Activated CD8-positive, alpha-beta memory T cell treated with anti-CD3 and anti-CD28 coated beads, Interleukin-2, amount 10 ng/mL, durations not matched to agents 7 days and 5 days (primary cell): ENCODE measurements at regions not wholly inside any gene's neighbourhood (a gene's known extent, or its start where the extent isn't known, plus 50 kb on each side); places are given as distances from the start of the nearest gene placed in this dataset.
"Not testable (repeated sequence)": the region's sequence is repeated elsewhere in the genome, so short reads cannot be mapped to it uniquely, and the experiment has no call there.

Experiments
- ATAC-seq: fragments of 150-1000 bp; cut with Tn5 transposase; one replicate; pipeline ENCODE4 v1.10.0; 2021; ENCODE audit warnings: moderate library complexity
- CTCF ChIA-PET: fragments of 350-600 bp; sonication (Branson Sonifier 250); formaldehyde crosslinking; loops from one replicate; lab custom pipeline; 2021; ENCODE audit warnings: antibody characterized with exemption; lab: Charles Lee
- DNase-seq: peaks from one replicate; pipeline ENCODE4 v3.0.0-alpha.2; 2020
- H3K27ac Mint-ChIP-seq: one replicate; pipeline ENCODE4 v1.8.0; 2021; ENCODE audit warnings: mild to moderate bottlenecking, mixed read lengths
- H3K27me3 Mint-ChIP-seq: one replicate; pipeline ENCODE4 v1.8.0; 2021; ENCODE audit warnings: mixed read lengths
- H3K36me3 Mint-ChIP-seq: one replicate; pipeline ENCODE4 v1.8.0; 2021; ENCODE audit warnings: mild to moderate bottlenecking, mixed read lengths
- H3K4me1 Mint-ChIP-seq: one replicate; pipeline ENCODE4 v1.8.0; 2021; ENCODE audit warnings: mixed read lengths
- H3K4me3 Mint-ChIP-seq: one replicate; pipeline ENCODE4 v1.8.0; 2021; ENCODE audit warnings: mild to moderate bottlenecking, moderate library complexity, mixed read lengths
- H3K9me3 Mint-ChIP-seq: one replicate; pipeline ENCODE4 v1.8.0; 2022; ENCODE audit warnings: low read depth, mixed read lengths

- peaks cover 14% of the 10 kb centered on the region for H3K27me3 Mint-ChIP-seq
- no peak for ATAC-seq
Measured at GRCh38 chr7:118349604-118350003, 125.1 kb downstream of the ANKRD7 start.

GRCh38 chr7:118350260-118350659, 125.8 kb downstream of the ANKRD7 start:
- CTCF ChIA-PET, result no interaction called here
- Mint-ChIP-seq H3K4me3 (no peak overlapping the region), H3K9me3 (no peaks in the 10 kb centered on the region), H3K4me1 (peaks cover 4% of the 10 kb centered on the region), H3K27me3 (peaks cover 8% of the 10 kb centered on the region), H3K36me3 (no peaks in the 10 kb centered on the region), H3K27ac (no peak overlapping the region)
- ATAC-seq, result no peak
- no peak for DNase-seq

More at GRCh38 chr7:118349604-118350003, 125.1 kb downstream of the ANKRD7 start:
- H3K27ac Mint-ChIP-seq, result no peak overlapping the region
- CTCF ChIA-PET, result no interaction called here
- H3K9me3 Mint-ChIP-seq, result no peaks in the 10 kb centered on the region
- DNase-seq, result no peak
- peaks cover 4% of the 10 kb centered on the region for H3K4me1 Mint-ChIP-seq
- no peak overlapping the region for H3K4me3 Mint-ChIP-seq
- no peaks in the 10 kb centered on the region for H3K36me3 Mint-ChIP-seq

- H3K36me3 Mint-ChIP-seq, result no peaks in the 10 kb centered on the region
- H3K4me3 Mint-ChIP-seq, result no peak overlapping the region
- H3K9me3 Mint-ChIP-seq, result peaks cover 2% of the 10 kb centered on the region
- CTCF ChIA-PET, result no interaction called here
- ATAC-seq (no peak), DNase-seq (no peak)
- H3K27me3 Mint-ChIP-seq, result peaks cover 5% of the 10 kb centered on the region
- H3K4me1 Mint-ChIP-seq, result peaks cover 4% of the 10 kb centered on the region
- H3K27ac Mint-ChIP-seq, result no peak overlapping the region
Measured at GRCh38 chr7:118352867-118353453, 128.5 kb downstream of the ANKRD7 start.

- Mint-ChIP-seq H3K27ac (no peak overlapping the region), H3K27me3 (peaks cover 3% of the 10 kb centered on the region), H3K36me3 (no peaks in the 10 kb centered on the region), H3K9me3 (no peaks in the 10 kb centered on the region), H3K4me3 (no peak overlapping the region), H3K4me1 (no peaks in the 10 kb centered on the region)
- no peak for DNase-seq
- CTCF ChIA-PET, result no interaction called here
- ATAC-seq, result no peak
Measured at GRCh38 chr7:118366363-118366762, 141.9 kb downstream of the ANKRD7 start.

- H3K27me3 Mint-ChIP-seq, result peaks cover 3% of the 10 kb centered on the region
- no peaks in the 10 kb centered on the region for H3K36me3 Mint-ChIP-seq
- peaks cover 3% of the 10 kb centered on the region for H3K4me1 Mint-ChIP-seq
- ATAC-seq (no peak), DNase-seq (no peak)
- no peak overlapping the region for H3K4me3 Mint-ChIP-seq
- no peak overlapping the region for H3K27ac Mint-ChIP-seq
- CTCF ChIA-PET, result no interaction called here
- H3K9me3 Mint-ChIP-seq, result no peaks in the 10 kb centered on the region
Measured at GRCh38 chr7:118368958-118369357, 144.5 kb downstream of the ANKRD7 start.

- Mint-ChIP-seq H3K36me3 (no peaks in the 10 kb centered on the region), H3K9me3 (no peaks in the 10 kb centered on the region), H3K27me3 (peaks cover 3% of the 10 kb centered on the region), H3K27ac (no peak overlapping the region), H3K4me3 (no peak overlapping the region), H3K4me1 (peaks cover 3% of the 10 kb centered on the region)
- CTCF ChIA-PET, result no interaction called here
- DNase-seq (no peak), ATAC-seq (no peak)
Measured at GRCh38 chr7:118369987-118370386, 145.5 kb downstream of the ANKRD7 start.

GRCh38 chr7:118372530-118372929, 148.0 kb downstream of the ANKRD7 start:
- CTCF ChIA-PET, result no interaction called here
- DNase-seq (no peak), ATAC-seq (peak; percentile 39)
- H3K36me3 Mint-ChIP-seq, result no peaks in the 10 kb centered on the region
- H3K9me3 Mint-ChIP-seq, result no peaks in the 10 kb centered on the region
- peaks cover 3% of the 10 kb centered on the region for H3K4me1 Mint-ChIP-seq
- no peak overlapping the region for H3K27ac Mint-ChIP-seq
- H3K27me3 Mint-ChIP-seq, result no peaks in the 10 kb centered on the region
- no peak overlapping the region for H3K4me3 Mint-ChIP-seq

- no peak for ATAC-seq
- no peak for DNase-seq
- no peak overlapping the region for H3K4me3 Mint-ChIP-seq
- H3K36me3 Mint-ChIP-seq, result no peaks in the 10 kb centered on the region
- no peaks in the 10 kb centered on the region for H3K9me3 Mint-ChIP-seq
- H3K27ac Mint-ChIP-seq, result no peak overlapping the region
- CTCF ChIA-PET, result no interaction called here
- H3K27me3 Mint-ChIP-seq, result no peaks in the 10 kb centered on the region
- H3K4me1 Mint-ChIP-seq, result no peaks in the 10 kb centered on the region
Measured at GRCh38 chr7:118389629-118390028, 165.1 kb downstream of the ANKRD7 start.

- no peaks in the 10 kb centered on the region for H3K27me3 Mint-ChIP-seq
- H3K4me3 Mint-ChIP-seq, result no peak overlapping the region
- no peak overlapping the region for H3K27ac Mint-ChIP-seq
- CTCF ChIA-PET, result no interaction called here
- DNase-seq (no peak), ATAC-seq (no peak)
- no peaks in the 10 kb centered on the region for H3K4me1 Mint-ChIP-seq
- no peaks in the 10 kb centered on the region for H3K9me3 Mint-ChIP-seq
- no peaks in the 10 kb centered on the region for H3K36me3 Mint-ChIP-seq
Measured at GRCh38 chr7:118404211-118404610, 179.7 kb downstream of the ANKRD7 start.

- no peaks in the 10 kb centered on the region for H3K36me3 Mint-ChIP-seq
- no peak overlapping the region for H3K27ac Mint-ChIP-seq
- CTCF ChIA-PET, result no interaction called here
- no peaks in the 10 kb centered on the region for H3K9me3 Mint-ChIP-seq
- no peak for ATAC-seq
- H3K4me3 Mint-ChIP-seq, result no peak overlapping the region
- DNase-seq, result no peak
- H3K4me1 Mint-ChIP-seq, result no peaks in the 10 kb centered on the region
- H3K27me3 Mint-ChIP-seq, result no peaks in the 10 kb centered on the region
Measured at GRCh38 chr7:118418433-118418832, 193.9 kb downstream of the ANKRD7 start.

GRCh38 chr7:118420888-118421287, 196.4 kb downstream of the ANKRD7 start:
- Mint-ChIP-seq H3K9me3 (no peaks in the 10 kb centered on the region), H3K36me3 (no peaks in the 10 kb centered on the region), H3K27me3 (no peaks in the 10 kb centered on the region), H3K4me1 (no peaks in the 10 kb centered on the region), H3K27ac (no peak overlapping the region), H3K4me3 (no peak overlapping the region)
- DNase-seq (no peak), ATAC-seq (no peak)
- CTCF ChIA-PET, result no interaction called here

GRCh38 chr7:118429141-118429540, 204.6 kb downstream of the ANKRD7 start:
- Mint-ChIP-seq H3K4me3 (no peak overlapping the region), H3K4me1 (no peaks in the 10 kb centered on the region)

GRCh38 chr7:118436663-118437062, 212.2 kb downstream of the ANKRD7 start:
- peaks cover 2% of the 10 kb centered on the region for H3K9me3 Mint-ChIP-seq
- no peaks in the 10 kb centered on the region for H3K4me1 Mint-ChIP-seq
- H3K27ac Mint-ChIP-seq, result no peak overlapping the region
- CTCF ChIA-PET, result no interaction called here
- no peaks in the 10 kb centered on the region for H3K36me3 Mint-ChIP-seq
- DNase-seq (no peak), ATAC-seq (no peak)
- H3K27me3 Mint-ChIP-seq, result no peaks in the 10 kb centered on the region
- no peak overlapping the region for H3K4me3 Mint-ChIP-seq

More at GRCh38 chr7:118429141-118429540, 204.6 kb downstream of the ANKRD7 start:
- Mint-ChIP-seq H3K36me3 (no peaks in the 10 kb centered on the region), H3K27ac (no peak overlapping the region), H3K27me3 (no peaks in the 10 kb centered on the region), H3K9me3 (no peaks in the 10 kb centered on the region)
- ATAC-seq (no peak), DNase-seq (no peak)
- CTCF ChIA-PET, result no interaction called here

GRCh38 chr7:118449030-118449429, 224.5 kb downstream of the ANKRD7 start:
- H3K27me3 Mint-ChIP-seq, H3K4me1 Mint-ChIP-seq, H3K36me3 Mint-ChIP-seq, CTCF ChIA-PET, DNase-seq, H3K4me3 Mint-ChIP-seq, H3K9me3 Mint-ChIP-seq, ATAC-seq, H3K27ac Mint-ChIP-seq: not testable (repeated sequence)
